ENCODE measurements at regions not wholly inside any gene's neighbourhood (a gene's known extent, or its start where the extent isn't known, plus 50 kb on each side); places are given as distances from the start of the nearest gene placed in this dataset.

DNA sequence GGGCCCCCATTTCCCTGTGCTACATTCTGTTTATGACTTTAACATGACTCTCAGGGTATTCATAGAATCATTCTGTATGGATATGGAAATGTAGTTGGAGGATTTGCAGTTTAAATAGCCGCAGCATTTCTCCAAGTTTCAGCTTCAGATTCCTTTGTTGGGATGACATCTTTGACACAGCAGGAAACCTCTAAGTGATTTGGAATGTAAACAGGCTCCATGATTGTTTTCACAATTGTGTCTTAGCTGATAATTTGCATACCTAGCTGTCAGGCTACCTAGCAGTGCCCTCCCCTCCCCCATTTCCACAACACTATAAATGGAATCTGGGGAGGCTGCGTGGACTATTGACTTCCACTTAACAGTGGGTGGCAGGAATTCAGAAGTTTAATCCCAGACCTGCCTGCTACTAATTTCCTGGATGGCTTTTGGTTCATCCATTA is 290.2 kb downstream of the HLX start:
- no peak for DNase-seq (ENCODE audit: low spot score)
- peaks cover 3% of the 10 kb centered on the region for H3K4me1 Mint-ChIP-seq (ENCODE audit: low read depth)
- H3K36me3 Mint-ChIP-seq (ENCODE audit: low read depth), result no peaks in the 10 kb centered on the region
- H3K27me3 Mint-ChIP-seq (ENCODE audit: low read depth), result peaks cover 13% of the 10 kb centered on the region
- no peak overlapping the region for H3K27ac Mint-ChIP-seq (ENCODE audit: unreplicated experiment)
- TF ChIP-seq CTCF (IDR thresholded peaks at IDR 0.05), result no peak
- H3K4me3 Mint-ChIP-seq (ENCODE audit: unreplicated experiment), result no peak overlapping the region
- peaks cover 11% of the 10 kb centered on the region for H3K9me3 Mint-ChIP-seq (ENCODE audit: low read depth)

- Mint-ChIP-seq H3K27me3 (ENCODE audit: low read depth) (peaks cover 17% of the 10 kb centered on the region), H3K36me3 (ENCODE audit: low read depth) (no peaks in the 10 kb centered on the region), H3K4me1 (ENCODE audit: low read depth) (peaks cover 3% of the 10 kb centered on the region), H3K4me3 (ENCODE audit: unreplicated experiment) (no peak overlapping the region), H3K27ac (ENCODE audit: unreplicated experiment) (no peak overlapping the region), H3K9me3 (ENCODE audit: low read depth) (peaks cover 9% of the 10 kb centered on the region)
- no peak for TF ChIP-seq CTCF (IDR thresholded peaks at IDR 0.05)
- DNase-seq (ENCODE audit: low spot score), result no peak
Observed at GRCh38 chr1:221170171-221170570, 290.9 kb downstream of the HLX start.

GRCh38 chr1:221171768-221172167 is 292.5 kb downstream of the HLX start:
- Mint-ChIP-seq H3K27me3 (ENCODE audit: low read depth) (peaks cover 17% of the 10 kb centered on the region), H3K36me3 (ENCODE audit: low read depth) (no peaks in the 10 kb centered on the region), H3K9me3 (ENCODE audit: low read depth) (peaks cover 9% of the 10 kb centered on the region), H3K27ac (ENCODE audit: unreplicated experiment) (no peak overlapping the region), H3K4me1 (ENCODE audit: low read depth) (peaks cover 3% of the 10 kb centered on the region), H3K4me3 (ENCODE audit: unreplicated experiment) (no peak overlapping the region)
- TF ChIP-seq CTCF (IDR thresholded peaks at IDR 0.05), result no peak
- DNase-seq (ENCODE audit: low spot score), result no peak

- Mint-ChIP-seq H3K27ac (ENCODE audit: unreplicated experiment) (no peak overlapping the region), H3K4me3 (ENCODE audit: unreplicated experiment) (no peak overlapping the region), H3K4me1 (ENCODE audit: low read depth) (peaks cover 3% of the 10 kb centered on the region), H3K36me3 (ENCODE audit: low read depth) (no peaks in the 10 kb centered on the region), H3K9me3 (ENCODE audit: low read depth) (peaks cover 9% of the 10 kb centered on the region), H3K27me3 (ENCODE audit: low read depth) (peaks cover 11% of the 10 kb centered on the region)
- DNase-seq (ENCODE audit: low spot score), result no peak
- TF ChIP-seq CTCF (IDR thresholded peaks at IDR 0.05), result no peak
Observed at GRCh38 chr1:221172841-221173240, 293.6 kb downstream of the HLX start.

GRCh38 chr1:221174330-221174993 is 295.2 kb downstream of the HLX start:
- no peak for DNase-seq (ENCODE audit: low spot score)
- no peak overlapping the region for H3K27ac Mint-ChIP-seq (ENCODE audit: unreplicated experiment)

More at GRCh38 chr1:221174330-221174993, 295.2 kb downstream of the HLX start:
- Mint-ChIP-seq H3K4me3 (ENCODE audit: unreplicated experiment) (no peak overlapping the region), H3K9me3 (ENCODE audit: low read depth) (peaks cover 9% of the 10 kb centered on the region), H3K27me3 (ENCODE audit: low read depth) (peaks cover 19% of the 10 kb centered on the region), H3K4me1 (ENCODE audit: low read depth) (peaks cover under 1% of the 10 kb centered on the region), H3K36me3 (ENCODE audit: low read depth) (no peaks in the 10 kb centered on the region)
- peak; percentile 32 for TF ChIP-seq CTCF (IDR thresholded peaks at IDR 0.05)
